IMR-90 (cell line): ENCODE measurements at regions not wholly inside any gene's neighbourhood (a gene's known extent, or its start where the extent isn't known, plus 50 kb on each side); places are given as distances from the start of the nearest gene placed in this dataset.

ENCODE experiments used
- ATAC-seq: fragments of 200-7000 bp; cut with Tn5 transposase; 2 replicates; pipeline ENCODE4 v1.9.1; 2020; ENCODE audit warnings: low read depth, mild to moderate bottlenecking, moderate library complexity
- BruUV-seq: library from RNA; stranded (reverse); fragments of 400-500 nt; replicated peaks from 2 replicates; lab custom pipeline; 2021; lab: Mats Ljungman, UMichigan
- CTCF ChIA-PET: fragments of 300-600 bp; formaldehyde crosslinking; extraction: SDS; loops from one replicate; lab custom pipeline; 2021; ENCODE audit warnings: antibody characterized with exemption; lab: Yijun Ruan, JAX
- POLR2A ChIA-PET: fragments of 300-600 bp; sonication (Branson Sonifier 250); formaldehyde crosslinking; loops from one replicate; lab custom pipeline; 2022; ENCODE audit warnings: antibody characterized with exemption; ENCODE audit not compliant: unreplicated experiment; lab: Charles Lee
- DNase-seq: peaks from one replicate; pipeline ENCODE4 v3.0.0; 2013
- H2AFZ ChIP-seq: replicated peaks from 2 replicates; pipeline ENCODE3; 2013; ENCODE audit warnings: low read length, mild to moderate bottlenecking; ENCODE audit not compliant: poor library complexity
- H2AK5ac ChIP-seq: 2 replicates; pipeline ENCODE4 v1.6.1; 2013; ENCODE audit warnings: low read depth, low read length, inconsistent platforms
- H2AK9ac ChIP-seq: replicated peaks from 2 replicates; pipeline ENCODE3; 2013; ENCODE audit warnings: mild to moderate bottlenecking, low read depth, low read length, moderate library complexity; ENCODE audit not compliant: poor library complexity
- H2BK120ac ChIP-seq: 2 replicates; pipeline ENCODE4 v1.6.1; 2013; ENCODE audit warnings: low read depth, low read length, inconsistent platforms
- H2BK15ac ChIP-seq: 3 replicates; pipeline ENCODE4 v1.6.1; 2013; ENCODE audit warnings: low read depth, low read length, inconsistent platforms
- H2BK20ac ChIP-seq: 2 replicates; pipeline ENCODE4 v1.6.1; 2013; ENCODE audit warnings: low read depth, mild to moderate bottlenecking, inconsistent platforms, low read length, moderate library complexity
- H2BK5ac ChIP-seq: 2 replicates; pipeline ENCODE4 v1.6.1; 2013; ENCODE audit warnings: mild to moderate bottlenecking, low read depth, low read length, inconsistent platforms; ENCODE audit not compliant: poor library complexity, severe bottlenecking
- H3K14ac ChIP-seq: replicated peaks from 2 replicates; pipeline ENCODE4 v1.6.1; 2013; ENCODE audit warnings: low read depth, low read length, inconsistent platforms
- H3K18ac ChIP-seq: 2 replicates; pipeline ENCODE4 v1.6.1; 2013; ENCODE audit warnings: low read depth, low read length, control low read depth
- H3K23ac ChIP-seq: 2 replicates; pipeline ENCODE4 v1.6.1; 2013; ENCODE audit warnings: low read depth, low read length, inconsistent platforms
- H3K27ac ChIP-seq: 2 replicates; pipeline ENCODE4 v1.5.1; 2013; ENCODE audit warnings: mild to moderate bottlenecking, control low read depth, low read length; ENCODE audit not compliant: insufficient read depth
- H3K27me3 ChIP-seq: 2 replicates; pipeline ENCODE4 v1.6.1; 2013; ENCODE audit warnings: low read length; ENCODE audit not compliant: control insufficient read depth, insufficient read depth
- H3K36me3 ChIP-seq: 2 replicates; pipeline ENCODE4 v1.6.1; 2013; ENCODE audit warnings: low read length, mixed read lengths; ENCODE audit not compliant: control insufficient read depth, insufficient read depth
- H3K4ac ChIP-seq: 2 replicates; pipeline ENCODE4 v1.6.1; 2013; ENCODE audit warnings: low read depth, low read length, inconsistent platforms
- H3K4me1 ChIP-seq: 2 replicates; pipeline ENCODE4 v1.6.1; 2013; ENCODE audit warnings: low read length, mixed read lengths; ENCODE audit not compliant: control insufficient read depth, insufficient read depth
- H3K4me2 ChIP-seq: 2 replicates; pipeline ENCODE4 v1.6.1; 2013; ENCODE audit warnings: low read depth, mild to moderate bottlenecking, control low read depth, low read length, moderate library complexity
- H3K4me3 ChIP-seq: 2 replicates; pipeline ENCODE4 v1.5.1; 2013; ENCODE audit warnings: low read depth, mild to moderate bottlenecking, control low read depth, low read length, moderate library complexity; ENCODE audit not compliant: insufficient read depth
- H3K56ac ChIP-seq: 2 replicates; pipeline ENCODE4 v1.6.1; 2013; ENCODE audit warnings: low read length, inconsistent platforms; ENCODE audit not compliant: insufficient read depth; ENCODE audit errors: extremely low read depth
- H3K79me1 ChIP-seq, 2 experiments: 2 replicates each; pipeline ENCODE4 v1.6.1; 2013; ENCODE audit warnings: low read length in 2 of 2, inconsistent platforms in 1 of 2, low read depth in 1 of 2
- H3K9ac ChIP-seq: 2 replicates; pipeline ENCODE4 v1.6.1; 2013; ENCODE audit warnings: low read depth, low read length, control low read depth
- H3K9me1 ChIP-seq: 2 replicates; pipeline ENCODE4 v1.6.1; 2013; ENCODE audit warnings: low read length, inconsistent platforms; ENCODE audit not compliant: insufficient read depth
- H3K9me3 ChIP-seq: 2 replicates; pipeline ENCODE4 v1.6.1; 2013; ENCODE audit warnings: low read length; ENCODE audit not compliant: control insufficient read depth, insufficient read depth
- H4K20me1 ChIP-seq: 2 replicates; pipeline ENCODE4 v1.6.1; 2013; ENCODE audit warnings: low read length, inconsistent platforms; ENCODE audit not compliant: insufficient read depth
- H4K5ac ChIP-seq: 2 replicates; pipeline ENCODE4 v1.6.1; 2013; ENCODE audit warnings: mild to moderate bottlenecking, low read depth, low read length, control low read depth
- H4K8ac ChIP-seq, 2 experiments: 2 replicates each; pipeline ENCODE4 v1.6.1; 2013; ENCODE audit warnings: low read depth in 2 of 2, low read length in 2 of 2, control low read depth in 1 of 2, inconsistent platforms in 1 of 2
- H4K91ac ChIP-seq: 2 replicates; pipeline ENCODE4 v1.6.1; 2013; ENCODE audit warnings: low read depth, low read length, inconsistent platforms; ENCODE audit not compliant: insufficient read depth
- CEBPB ChIP-seq: IDR thresholded peaks from 2 replicates; pipeline ENCODE4 v1.6.1; 2012; ENCODE audit warnings: low read depth, low read length, improper control_type of control experiment
- MXI1 ChIP-seq: IDR thresholded peaks from 2 replicates; pipeline ENCODE4 v1.6.1; 2012; ENCODE audit warnings: low read depth, mild to moderate bottlenecking, low read length, moderate library complexity, borderline replicate concordance
- RAD21 ChIP-seq: IDR thresholded peaks from 2 replicates; pipeline ENCODE4 v1.6.1; 2012; ENCODE audit warnings: low read length, improper control_type of control experiment
- RFX5 ChIP-seq: IDR thresholded peaks from 2 replicates; pipeline ENCODE4 v1.8.0; 2012; ENCODE audit warnings: low read depth, mild to moderate bottlenecking, low read length, moderate library complexity
- WGBS, 2 experiments: methylation state at CpG; one replicate each; pipeline versions ENCODE4 v1.1.5 to v1.1.7; 2013; ENCODE audit warnings: missing lambda C conversion rate in 2 of 2; ENCODE audit not compliant: insufficient read length in 1 of 2; ENCODE audit errors: extremely low coverage in 2 of 2; 5-methylcytosine and 5-hydroxymethylcytosine counted together
- dilution Hi-C: fragments of 300-500 bp; cut with HindIII; formaldehyde crosslinking; loops from one replicate; pipeline ENCODE4 v1.14.3; 2018; ENCODE audit warnings: low sequenced_read_pairs; ENCODE audit not compliant: unreplicated experiment
- in situ Hi-C: fragments of 300-500 bp; cut with MboI; formaldehyde crosslinking; loops from 3 replicates; pipeline ENCODE4 v1.14.3; 2019; ENCODE audit warnings: low sequenced_read_pairs, inconsistent platforms, mixed read lengths
- intact Hi-C: fragments of 100-400 bp; cut with micrococcal nuclease; formaldehyde crosslinking; loops from 2 replicates; pipeline ENCODE4 v1.10.0; 2022

- WGBS, 2 experiments: 87% methylated on average over 3 of the region's 4 CpGs; no CpG with 5 or more reads in 1 of the 2 experiments
- Histone ChIP-seq H3K4me3 (no peak overlapping the region), H2BK15ac (peak overlapping the region; percentile 88; the same call in 2 of the 3 replicates), H3K23ac (no peak overlapping the region), H3K27me3 (no peaks in the 10 kb centered on the region), H3K56ac (no peak overlapping the region), H3K9ac (no peak overlapping the region), H2AK9ac (no peak overlapping the region), H3K14ac (no peak overlapping the region), H3K9me1 (peaks cover 13% of the 10 kb centered on the region), H3K4me2 (no peak overlapping the region), H4K8ac (no peak overlapping the region), H2AFZ (no peak overlapping the region), H3K36me3 (no peaks in the 10 kb centered on the region), H2BK120ac (peak overlapping the region; percentile 46), H3K9me3 (no peaks in the 10 kb centered on the region), H3K4ac (peak overlapping the region; percentile 54), H3K79me1 (peaks cover 0 to 5% of the 10 kb centered on the region in 2 experiments; a peak in 1 of 4 replicates), H4K20me1 (no peaks in the 10 kb centered on the region), H3K27ac (no peak overlapping the region), H2AK5ac (peak overlapping the region; percentile 47; the same call in 1 of the 2 replicates), H4K91ac (no peak overlapping the region), H3K4me1 (peaks cover 15% of the 10 kb centered on the region), H2BK5ac (peak overlapping the region; percentile 43), H3K18ac (no peak overlapping the region), H4K5ac (no peak overlapping the region), H2BK20ac (no peak overlapping the region)
- TF ChIP-seq RFX5 (no peak), CEBPB (no peak), MXI1 (no peak), RAD21 (no peak)
- ChIA-PET CTCF (no interaction called here), POLR2A (no interaction called here)
- in situ Hi-C loops (no loop called here), intact Hi-C loops (no loop called here), dilution Hi-C loops (no loop called here)
- ATAC-seq (no peak), DNase-seq (no peak)
- no TSS peak for BruUV-seq
Observed at GRCh38 chr1:111561328-111561727, 57.9 kb upstream of the ADORA3 start.
